Stomach (tissue), 4 donors: ENCODE measurements at regions not wholly inside any gene's neighbourhood (a gene's known extent, or its start where the extent isn't known, plus 50 kb on each side); places are given as distances from the start of the nearest gene placed in this dataset.

Experiments used
- CTCF ChIP-seq, 7 experiments: fragments of 450-650 bp in 4 of 7; fragments of 200-600 bp in 3 of 7; sonication (generic) in 3 of 7; IDR thresholded peaks; one replicate each; pipeline ENCODE4 v1.5.1; 2016 to 2019; ENCODE audit warnings: antibody characterized with exemption in 7 of 7, control low read depth in 2 of 7, mild to moderate bottlenecking in 1 of 7
- EP300 ChIP-seq: sonication (generic); formaldehyde crosslinking; IDR thresholded peaks from one replicate; pipeline ENCODE4 v1.6.1; 2017; ENCODE audit warnings: antibody characterized with exemption
- POLR2A ChIP-seq, 4 donors: fragments of 450-650 bp; IDR thresholded peaks; one replicate each; pipeline ENCODE4 v1.6.1; 2016; ENCODE audit warnings: antibody characterized with exemption in 4 of 4, control low read depth in 2 of 4, mild to moderate bottlenecking in 1 of 4, moderate library complexity in 1 of 4
- POLR2AphosphoS5 ChIP-seq, 3 donors: sonication (generic); formaldehyde crosslinking; IDR thresholded peaks; one replicate each; pipeline ENCODE4 v1.6.1; 2016; ENCODE audit warnings: antibody characterized with exemption in 3 of 3

- no peak for TF ChIP-seq CTCF (IDR thresholded peaks at IDR 0.05)
- no peak for TF ChIP-seq POLR2AphosphoS5 (IDR thresholded peaks at IDR 0.05)
- TF ChIP-seq POLR2A (IDR thresholded peaks at IDR 0.05): no peak
- no peak for TF ChIP-seq EP300
These were observed 153.9 kb upstream of the EGLN3 start for GRCh38 chr14:34104489-34105397.
